GM18907 (cell line): ENCODE measurements at regions not wholly inside any gene's neighbourhood (a gene's known extent, or its start where the extent isn't known, plus 50 kb on each side); places are given as distances from the start of the nearest gene placed in this dataset.

Experiments
- ATAC-seq: cut with Tn5 transposase; IDR thresholded peaks from one replicate; pipeline ENCODE4 v1.9.1; 2021; ENCODE audit warnings: mild to moderate bottlenecking, moderate library complexity; ENCODE audit not compliant: unreplicated experiment

DNA sequence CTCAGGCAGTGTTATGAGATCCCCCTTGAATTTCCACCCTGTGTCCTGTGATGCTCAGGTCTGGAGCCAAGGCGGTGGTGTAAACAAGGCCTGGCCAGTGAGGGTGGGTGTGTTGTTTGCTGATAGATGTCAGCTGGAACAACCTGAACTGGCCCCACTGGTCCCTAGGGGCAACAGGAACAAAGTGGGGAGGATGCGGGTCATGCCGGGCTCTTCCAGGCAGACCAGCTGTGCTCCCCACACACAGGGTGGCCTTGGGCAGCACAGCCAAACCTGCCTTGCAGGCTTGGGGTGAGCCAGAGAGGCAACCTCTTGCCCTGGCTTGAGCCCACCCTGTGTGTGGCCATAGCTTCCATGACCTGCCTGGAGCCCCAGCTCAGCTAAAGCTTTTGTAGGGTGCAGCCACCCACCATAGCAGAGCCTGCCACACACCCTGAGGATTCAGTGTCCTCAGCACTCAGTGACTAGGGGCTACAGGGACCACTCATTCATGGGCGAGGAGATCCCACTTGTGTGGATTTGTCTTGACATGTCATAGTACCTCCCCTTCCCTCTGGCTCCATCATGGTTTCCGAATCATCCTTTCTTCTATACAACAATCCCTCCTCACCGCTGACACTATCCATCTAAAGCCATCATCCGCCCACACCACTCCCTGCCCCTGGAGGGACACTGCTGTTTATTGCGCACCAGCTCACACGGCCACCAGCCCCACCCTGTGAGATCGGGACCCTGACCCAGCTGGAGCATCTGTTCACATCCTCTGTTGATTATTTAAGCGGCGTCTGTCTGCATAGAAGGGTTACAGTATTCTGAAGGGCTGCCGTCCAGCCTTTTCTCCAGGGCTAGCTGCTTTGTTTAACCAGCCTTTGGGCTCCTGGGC, 268.8 kb downstream of the CYP26B1 start:
- no peak for ATAC-seq

DNA sequence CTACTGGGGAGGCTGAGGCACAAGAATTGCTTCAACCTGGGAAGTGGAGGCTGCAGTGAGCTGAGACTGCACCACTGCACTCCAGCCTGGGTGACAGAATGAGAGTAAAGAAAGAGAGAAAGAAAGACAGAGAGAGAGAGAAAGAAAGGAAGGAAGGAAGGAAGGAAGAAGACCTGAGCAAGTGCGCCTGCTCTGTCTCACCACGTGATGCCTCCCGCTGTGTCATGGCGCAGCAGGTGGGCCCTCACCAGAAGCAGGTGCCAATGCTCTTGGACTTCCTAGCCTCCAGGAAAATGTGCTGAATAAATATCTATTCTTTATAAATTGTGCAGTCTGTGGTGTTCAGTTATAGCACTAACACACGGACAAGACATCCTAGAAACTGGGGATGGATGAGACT, 270.0 kb downstream of the CYP26B1 start:
- no peak for ATAC-seq

GRCh38 chr2:71876542-71877451, 270.9 kb downstream of the CYP26B1 start:
- no peak for ATAC-seq

DNA sequence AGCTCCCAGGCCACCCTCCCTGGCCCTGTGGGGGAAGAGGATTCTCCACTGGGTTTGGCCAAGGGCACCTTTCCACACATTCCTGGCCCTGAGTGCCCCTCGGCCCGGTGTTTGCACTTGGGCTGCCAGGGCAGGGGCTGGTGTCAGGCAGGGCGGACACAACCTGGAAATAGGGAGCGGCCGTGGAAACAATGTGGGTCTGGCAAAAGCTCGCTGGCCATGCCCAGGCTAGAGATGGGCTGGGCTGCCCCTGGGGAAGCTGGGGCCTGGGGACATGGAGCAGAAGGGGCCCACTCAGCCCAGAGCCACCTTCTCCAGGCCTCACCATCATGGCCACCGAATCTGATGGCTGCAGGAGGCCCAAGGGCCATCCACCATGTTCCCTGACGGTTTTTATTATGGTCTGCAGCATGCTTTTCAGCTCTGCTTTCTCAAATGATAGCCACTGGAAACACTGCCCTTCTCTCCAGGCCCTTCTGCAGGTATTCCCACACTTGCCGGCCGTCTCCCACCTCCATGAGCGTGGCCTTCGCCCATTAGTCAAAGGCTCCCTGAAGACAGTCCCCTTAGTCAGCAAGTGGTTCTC, 275.1 kb downstream of the CYP26B1 start:
- ATAC-seq: no peak

GRCh38 chr2:71865391-71865965, 282.2 kb downstream of the CYP26B1 start:
- no peak for ATAC-seq

DNA sequence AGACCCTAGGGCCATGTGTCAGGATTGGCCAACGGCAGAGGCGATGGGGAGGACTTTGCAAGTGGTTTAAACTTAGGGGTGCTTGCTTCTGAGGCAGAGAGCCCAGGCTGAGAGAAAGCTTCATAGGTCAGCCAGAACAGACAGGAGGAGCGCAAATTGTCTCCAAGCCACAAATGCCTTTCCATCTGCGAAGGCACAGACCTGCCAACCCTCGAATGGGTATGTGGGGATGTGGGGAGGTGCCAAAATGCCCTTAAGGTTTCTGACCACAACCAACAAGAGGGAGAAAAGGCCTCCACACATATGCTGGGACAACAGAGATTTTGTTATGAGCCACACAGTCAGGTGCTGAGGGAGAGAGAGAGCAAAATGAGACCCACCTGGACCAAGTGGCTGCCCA, 283.6 kb downstream of the CYP26B1 start:
- ATAC-seq: no peak

- no peak for ATAC-seq
These were observed 284.3 kb downstream of the CYP26B1 start for GRCh38 chr2:71863396-71863795.

DNA sequence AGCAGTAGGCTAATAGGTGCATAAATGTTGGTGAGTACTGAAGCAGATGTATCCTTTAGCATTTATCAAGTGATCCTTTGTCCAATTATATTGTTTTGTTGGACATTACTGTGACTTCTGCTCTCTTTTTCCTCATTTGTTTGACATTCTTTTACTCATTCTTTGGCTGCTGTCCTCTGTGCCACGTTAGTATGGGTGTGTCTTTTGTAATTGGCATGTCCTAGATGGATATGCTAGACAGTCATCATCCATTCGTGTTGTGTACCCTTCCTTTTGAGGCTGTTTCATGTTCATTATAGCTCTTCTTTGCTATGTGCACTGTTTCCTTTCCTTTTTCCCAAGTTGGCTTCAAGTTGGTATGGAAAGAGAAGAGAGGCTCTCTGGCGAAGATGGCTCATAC, 284.7 kb downstream of the CYP26B1 start:
- ATAC-seq: no peak

DNA sequence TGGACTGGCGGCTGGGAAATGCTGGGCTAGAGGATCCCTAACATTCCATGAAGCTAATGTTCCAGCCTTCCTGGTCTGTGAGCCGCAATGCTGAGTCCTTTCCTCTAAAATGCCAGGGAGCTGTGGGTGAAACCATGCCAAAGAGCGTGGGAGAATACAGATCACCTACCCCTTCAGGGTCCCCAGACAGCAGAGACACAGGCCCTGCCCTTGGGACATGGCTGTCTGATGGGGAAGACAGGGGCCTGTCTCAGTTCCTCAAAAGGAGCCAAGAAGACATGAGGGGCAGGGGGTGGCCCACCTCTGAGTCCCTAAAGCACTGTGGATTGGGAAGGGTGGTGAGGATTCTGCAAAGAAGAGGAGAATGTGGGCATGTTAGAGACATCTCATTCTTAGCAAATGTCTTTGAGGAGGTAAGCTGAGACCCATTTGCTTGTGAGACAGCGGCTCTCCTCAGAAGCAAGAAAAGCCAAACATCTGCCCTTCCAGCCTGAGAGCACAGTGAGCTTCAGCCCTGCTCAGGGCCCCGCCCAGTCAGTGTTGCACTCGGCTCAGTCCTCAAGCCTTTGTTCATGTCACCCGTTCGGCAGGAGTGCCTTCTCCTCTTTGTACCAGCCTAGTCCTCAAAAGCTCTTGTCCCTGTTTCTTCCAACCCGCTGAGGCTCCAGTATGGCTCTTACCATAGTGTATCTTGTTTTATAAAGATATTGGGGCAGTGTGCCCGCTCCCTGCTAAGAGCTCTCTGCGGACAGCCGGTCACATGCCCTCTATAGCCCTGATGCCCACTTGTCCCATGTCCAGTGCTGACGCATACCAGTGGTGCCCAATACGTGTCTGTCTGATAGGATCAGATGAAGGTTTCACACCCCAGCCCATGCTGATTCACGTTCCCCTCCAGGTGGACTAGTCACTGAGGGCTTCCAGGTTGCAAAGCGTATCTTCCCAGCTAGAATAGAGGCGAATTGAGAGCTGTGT, 286.2 kb downstream of the CYP26B1 start:
- no peak for ATAC-seq

GRCh38 chr2:71860381-71860926, 287.2 kb downstream of the CYP26B1 start:
- ATAC-seq: no peak

GRCh38 chr2:71859211-71859847, 288.3 kb downstream of the CYP26B1 start:
- no peak for ATAC-seq

GRCh38 chr2:71858071-71858470, 289.6 kb downstream of the CYP26B1 start:
- ATAC-seq: no peak

DNA sequence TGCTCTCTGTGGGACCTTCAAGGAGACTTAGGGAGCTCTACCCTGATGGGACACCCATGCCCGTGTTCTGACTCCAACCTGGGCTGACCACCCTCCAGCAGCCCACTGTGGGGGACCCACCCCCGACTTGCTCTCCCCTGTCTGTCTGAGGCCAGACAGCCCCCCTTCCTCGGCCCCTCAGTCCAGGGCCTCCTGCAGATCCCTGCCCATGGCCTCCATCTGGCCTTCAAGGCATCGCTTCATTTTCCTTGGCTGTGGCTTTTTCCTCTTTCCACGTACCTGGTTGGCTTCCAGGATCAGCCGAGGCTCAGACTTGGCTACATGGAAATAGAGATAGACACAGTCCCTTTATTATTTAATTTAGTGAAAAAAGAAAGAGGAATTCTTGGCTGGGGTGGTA, 290.0 kb downstream of the CYP26B1 start:
- ATAC-seq: no peak

- ATAC-seq: no peak
These were observed 290.7 kb downstream of the CYP26B1 start for GRCh38 chr2:71856773-71857525.

- ATAC-seq: no peak
These were observed 293.8 kb downstream of the CYP26B1 start for GRCh38 chr2:71853858-71854257.

DNA sequence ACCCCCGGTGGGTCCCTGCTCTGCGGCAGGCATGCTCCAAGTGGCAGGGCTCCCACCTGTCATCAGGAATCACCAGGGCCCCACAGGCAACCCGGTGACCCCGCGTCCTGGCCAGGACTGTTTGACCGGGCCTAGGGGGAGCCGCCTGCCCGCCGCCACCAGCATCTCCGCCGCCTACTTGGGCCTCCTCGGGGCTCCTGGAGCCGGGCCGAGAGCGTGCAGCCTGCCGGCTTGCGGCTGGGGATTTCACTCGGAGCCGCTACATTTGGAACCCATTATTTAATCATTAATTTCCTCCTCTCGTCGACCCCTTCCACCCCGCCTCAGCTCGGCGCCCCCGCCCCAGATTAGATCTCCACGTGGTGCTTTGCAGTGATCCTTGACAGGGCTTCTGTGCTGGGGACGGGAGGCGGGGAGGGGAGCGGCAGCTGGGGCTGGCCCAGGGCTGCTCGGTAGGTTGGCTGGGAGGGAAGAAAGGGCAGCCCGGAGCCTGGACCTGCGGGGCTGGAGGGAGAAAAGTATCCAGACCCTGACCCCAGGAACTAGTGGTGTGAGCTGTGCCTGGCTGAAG, 295.4 kb downstream of the CYP26B1 start:
- no peak for ATAC-seq

DNA sequence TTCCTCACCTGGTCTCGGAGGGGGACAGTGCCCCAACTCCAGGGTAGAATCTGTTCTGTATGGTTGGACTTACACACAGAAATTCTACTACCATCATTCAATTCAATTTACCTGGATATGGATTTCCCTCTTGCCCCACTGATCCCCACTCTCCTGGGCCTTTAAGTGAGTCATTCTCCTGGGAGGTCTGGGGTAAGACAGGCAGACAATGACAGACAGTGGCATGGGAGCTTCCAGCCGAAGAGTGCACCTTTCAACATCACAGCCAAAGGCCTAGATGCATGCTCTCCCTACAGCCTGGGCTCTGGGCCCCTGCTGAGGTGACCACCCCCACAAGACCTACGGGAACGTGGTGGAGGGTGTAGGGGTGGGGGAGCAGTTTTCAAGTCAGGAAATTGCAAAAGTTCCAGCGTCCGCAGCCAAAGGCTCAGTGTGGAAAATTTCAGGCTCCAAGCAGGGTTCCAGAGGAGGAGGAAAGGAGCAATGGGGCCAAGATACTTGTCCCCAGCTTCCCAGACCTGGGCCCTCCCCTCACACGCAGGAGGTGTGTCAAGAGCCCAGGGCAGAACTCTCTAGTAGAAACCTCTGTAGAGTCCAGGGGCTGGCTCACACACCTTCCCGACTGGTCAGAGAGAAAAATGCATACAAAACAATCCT, 296.4 kb downstream of the CYP26B1 start:
- ATAC-seq: no peak
